HG02588 (cell line): ENCODE measurements at regions not wholly inside any gene's neighbourhood (a gene's known extent, or its start where the extent isn't known, plus 50 kb on each side); places are given as distances from the start of the nearest gene placed in this dataset.
"Not testable (repeated sequence)": the region's sequence is repeated elsewhere in the genome, so short reads cannot be mapped to it uniquely, and the experiment has no call there.

Experiments used
- ATAC-seq: cut with Tn5 transposase; IDR thresholded peaks from one replicate; pipeline ENCODE4 v1.9.1; 2021; ENCODE audit warnings: mild to moderate bottlenecking, moderate library complexity; ENCODE audit not compliant: unreplicated experiment

- no peak for ATAC-seq
These were observed 68.3 kb downstream of the DYRK2 start for GRCh38 chr12:67716817-67717216.

DNA sequence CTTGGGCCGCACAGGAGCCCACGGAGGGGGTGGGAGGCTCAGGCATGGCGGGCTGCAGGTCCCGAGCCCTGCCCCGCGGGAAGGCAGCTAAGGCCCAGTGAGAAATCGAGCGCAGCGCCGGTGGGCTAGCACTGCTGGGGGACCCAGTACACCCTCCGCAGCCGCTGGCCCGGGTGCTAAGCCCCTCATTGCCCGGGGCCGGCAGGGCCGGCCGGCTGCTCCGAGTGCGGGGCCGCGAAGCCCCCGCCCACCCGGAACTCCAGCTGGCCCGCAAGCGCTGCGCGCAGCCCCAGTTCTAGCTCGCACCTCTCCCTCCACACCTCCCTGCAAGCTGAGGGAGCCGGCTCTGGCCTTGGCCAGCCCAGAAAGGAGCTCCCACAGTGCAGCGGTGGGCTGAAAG, 70.8 kb downstream of the DYRK2 start:
- not testable (repeated sequence) for ATAC-seq

GRCh38 chr12:67720351-67720856, 71.9 kb downstream of the DYRK2 start:
- no peak for ATAC-seq

DNA sequence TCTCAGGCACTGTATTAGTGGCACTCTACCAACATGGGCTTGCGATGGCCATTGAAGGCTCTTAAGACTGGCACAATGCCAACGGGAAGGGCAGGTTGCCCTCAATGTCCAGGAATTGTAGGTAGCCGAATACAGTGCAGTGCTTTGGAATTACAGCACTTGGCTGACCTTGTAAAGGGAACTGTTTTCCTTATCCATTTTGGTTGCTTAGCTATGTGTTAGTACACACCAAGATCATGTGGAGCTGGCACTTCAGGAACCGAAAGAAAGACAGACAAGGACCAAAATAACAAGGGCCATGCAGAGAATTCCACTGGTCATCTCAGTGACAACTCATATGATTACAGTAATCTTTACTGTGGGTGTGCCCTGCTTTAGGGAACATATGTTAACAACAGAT, 72.7 kb downstream of the DYRK2 start:
- ATAC-seq: no peak

DNA sequence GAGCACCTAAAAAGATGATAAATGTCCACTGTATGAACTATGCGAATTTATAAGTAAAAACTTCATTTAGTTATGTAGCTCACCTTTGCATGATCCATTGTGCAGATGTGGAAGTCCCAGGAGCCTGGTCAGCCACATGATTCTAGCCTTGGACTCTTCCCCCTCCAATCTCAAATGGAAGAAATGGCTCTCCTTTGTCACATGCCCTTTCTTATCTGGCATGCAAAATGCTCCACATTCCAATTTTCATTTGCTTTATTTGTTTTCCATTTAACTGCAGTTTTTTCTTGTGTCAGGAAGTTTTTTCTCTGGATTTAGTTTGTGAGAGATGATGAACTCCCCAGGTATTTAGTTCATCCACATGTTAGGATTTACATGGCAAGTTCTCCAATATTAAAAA, 73.8 kb downstream of the DYRK2 start:
- no peak for ATAC-seq

- no peak for ATAC-seq
These were observed 78.3 kb downstream of the DYRK2 start for GRCh38 chr12:67726868-67727267.

DNA sequence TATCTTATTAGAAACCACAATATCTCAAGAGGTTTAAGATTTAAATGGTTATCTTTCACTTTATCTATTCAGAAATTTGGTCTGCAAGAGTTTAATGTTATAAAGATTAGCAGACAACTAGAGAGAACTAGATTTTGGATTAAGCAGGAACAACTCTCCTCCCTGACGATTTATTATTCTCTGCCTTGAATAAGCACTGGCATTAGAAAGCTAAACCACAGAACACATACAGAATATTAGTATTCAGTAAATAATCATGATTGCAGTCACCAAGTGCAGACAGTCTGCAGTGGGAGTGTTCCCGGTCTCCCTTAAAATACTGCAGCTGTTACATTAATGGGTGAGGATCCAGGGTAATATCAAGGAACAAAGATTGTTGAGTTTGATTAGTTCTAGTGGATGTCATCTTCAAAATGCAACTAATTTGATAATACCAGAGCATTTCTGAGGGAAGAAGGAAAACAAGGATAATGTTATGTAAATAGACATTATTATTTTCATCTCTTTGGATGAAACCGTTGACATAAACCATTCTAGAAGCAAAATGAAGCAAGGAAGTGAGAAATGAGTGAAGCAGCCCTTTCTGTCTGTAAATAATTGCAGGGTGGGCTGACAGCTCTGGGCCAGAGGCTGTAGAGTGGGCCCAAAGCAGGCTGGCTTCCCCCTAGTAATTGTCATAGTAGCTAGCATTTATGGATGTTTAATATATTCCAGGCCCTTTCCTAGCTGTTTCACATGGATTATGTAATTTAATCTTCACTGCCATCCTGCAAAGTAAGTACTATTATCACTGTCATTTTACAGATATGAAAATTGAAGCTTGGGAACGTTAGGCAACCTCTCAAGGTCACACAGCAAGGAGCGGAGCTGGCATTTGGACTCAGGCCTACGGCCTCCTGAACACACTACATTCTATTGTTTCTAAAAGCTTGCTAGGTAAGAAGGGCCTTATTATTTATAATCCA, 79.4 kb downstream of the DYRK2 start:
- ATAC-seq: no peak

GRCh38 chr12:67732857-67733256, 84.3 kb downstream of the DYRK2 start:
- ATAC-seq: no peak

GRCh38 chr12:67735868-67736267, 87.3 kb downstream of the DYRK2 start:
- no peak for ATAC-seq

DNA sequence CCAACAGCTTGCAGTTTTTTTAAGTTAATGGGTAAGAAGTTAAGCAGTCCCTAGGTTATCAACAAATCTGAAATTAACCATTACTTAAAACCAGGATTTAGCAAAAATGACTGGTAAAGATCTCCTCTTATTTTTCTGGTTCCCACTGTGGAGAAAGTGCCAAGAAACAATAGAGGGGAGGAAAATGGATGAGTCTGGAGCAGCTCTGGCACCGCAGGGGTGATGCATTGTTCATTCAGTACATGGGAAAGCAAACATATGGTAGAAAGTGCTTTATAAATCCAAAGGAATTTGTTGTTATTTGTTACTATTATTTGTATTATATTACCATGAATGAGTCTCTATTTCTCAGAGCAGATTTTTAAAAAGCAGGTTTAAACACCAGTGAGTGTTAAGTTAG, 92.2 kb downstream of the DYRK2 start:
- ATAC-seq: no peak

- ATAC-seq: no peak
These were observed 92.7 kb downstream of the DYRK2 start for GRCh38 chr12:67741270-67741669.

DNA sequence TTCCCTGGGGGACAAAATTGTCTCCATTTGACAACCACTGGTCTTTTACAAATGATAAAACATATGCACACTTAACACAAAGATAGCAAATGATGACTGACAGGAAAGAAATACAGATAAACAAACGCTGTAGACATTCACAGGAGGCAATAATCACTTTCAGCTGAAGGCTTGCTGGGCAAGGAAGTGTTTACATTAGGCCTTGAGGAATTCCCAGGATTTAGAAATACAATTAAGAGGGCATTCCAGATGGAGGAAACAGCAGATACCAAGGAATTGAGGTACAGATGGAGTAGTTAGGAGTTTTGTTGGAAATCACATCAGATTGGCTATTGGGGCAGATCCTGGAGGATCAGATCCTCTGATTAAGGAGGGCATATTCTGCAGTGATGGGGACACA, 93.9 kb downstream of the DYRK2 start:
- no peak for ATAC-seq

GRCh38 chr12:67747869-67748742, 99.6 kb downstream of the DYRK2 start:
- no peak for ATAC-seq

GRCh38 chr12:67748743-67749040, 100.1 kb downstream of the DYRK2 start:
- ATAC-seq: no peak

GRCh38 chr12:67750513-67751183, 102.1 kb downstream of the DYRK2 start:
- no peak for ATAC-seq

GRCh38 chr12:67751381-67751928, 102.9 kb downstream of the DYRK2 start:
- ATAC-seq: no peak

GRCh38 chr12:67752226-67752732, 103.7 kb downstream of the DYRK2 start:
- ATAC-seq: no peak

GRCh38 chr12:67754933-67755697, 106.6 kb downstream of the DYRK2 start:
- ATAC-seq: no peak

DNA sequence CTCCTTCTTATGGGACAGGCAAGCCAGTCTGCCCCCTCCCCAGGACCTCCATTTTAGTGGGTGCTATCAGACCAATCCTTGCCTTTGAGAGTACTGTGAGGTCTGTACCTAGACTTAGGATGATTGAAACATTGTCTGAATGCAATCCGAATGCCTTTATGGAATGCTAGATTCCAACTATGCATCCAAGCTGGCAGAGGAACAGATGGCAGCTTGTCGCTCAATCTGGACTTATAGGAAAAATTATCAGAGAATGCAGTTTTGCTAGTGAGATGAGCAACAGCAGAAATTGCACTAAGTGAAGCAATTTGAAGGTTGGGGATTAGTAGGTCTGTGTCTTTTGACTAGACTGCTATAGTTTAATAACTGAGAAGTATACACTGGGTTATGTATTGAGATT, 109.1 kb downstream of the DYRK2 start:
- ATAC-seq: no peak

DNA sequence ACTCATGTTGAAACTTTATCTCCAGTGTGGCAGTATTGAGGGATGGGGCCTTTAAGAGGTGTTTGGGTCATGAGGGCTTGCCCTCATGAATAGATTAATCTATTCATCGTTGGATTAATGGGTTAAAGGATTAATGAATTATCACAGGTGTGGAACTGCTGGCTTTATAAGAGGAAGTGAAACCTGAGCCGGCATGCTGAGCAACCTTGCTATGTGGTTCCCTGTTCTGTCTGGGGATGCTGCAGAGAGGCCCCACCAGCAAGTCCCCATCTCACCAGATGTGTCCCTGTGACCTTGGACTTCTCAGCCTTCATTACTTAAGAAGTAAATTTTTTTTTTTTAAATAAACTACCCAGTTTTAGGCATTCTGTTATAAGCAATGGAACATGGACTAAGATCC, 109.6 kb downstream of the DYRK2 start:
- peak; percentile 96 for ATAC-seq
